ENCODE measurements at regions not wholly inside any gene's neighbourhood (a gene's known extent, or its start where the extent isn't known, plus 50 kb on each side); places are given as distances from the start of the nearest gene placed in this dataset.

DNA sequence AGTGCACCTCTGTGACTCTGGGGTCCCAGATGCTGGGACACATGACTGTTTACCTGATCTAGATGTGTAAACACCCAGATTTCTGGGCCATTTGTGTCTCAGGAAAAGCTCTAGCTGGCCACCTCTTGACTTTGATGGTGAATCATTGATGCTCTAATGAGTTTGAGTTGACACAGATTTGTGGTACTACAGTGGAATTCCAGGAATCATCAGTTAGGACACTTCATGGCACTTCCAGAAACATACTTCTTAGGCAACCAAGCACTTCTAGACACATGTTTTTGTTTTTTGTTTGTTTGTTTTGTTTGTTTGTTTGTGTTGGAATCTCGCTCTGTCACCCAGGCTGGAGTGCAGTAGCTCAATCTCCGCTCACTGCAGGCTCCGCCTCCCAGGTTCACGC is 302.2 kb upstream of the ZMIZ1 start:
- no peak for DNase-seq

DNA sequence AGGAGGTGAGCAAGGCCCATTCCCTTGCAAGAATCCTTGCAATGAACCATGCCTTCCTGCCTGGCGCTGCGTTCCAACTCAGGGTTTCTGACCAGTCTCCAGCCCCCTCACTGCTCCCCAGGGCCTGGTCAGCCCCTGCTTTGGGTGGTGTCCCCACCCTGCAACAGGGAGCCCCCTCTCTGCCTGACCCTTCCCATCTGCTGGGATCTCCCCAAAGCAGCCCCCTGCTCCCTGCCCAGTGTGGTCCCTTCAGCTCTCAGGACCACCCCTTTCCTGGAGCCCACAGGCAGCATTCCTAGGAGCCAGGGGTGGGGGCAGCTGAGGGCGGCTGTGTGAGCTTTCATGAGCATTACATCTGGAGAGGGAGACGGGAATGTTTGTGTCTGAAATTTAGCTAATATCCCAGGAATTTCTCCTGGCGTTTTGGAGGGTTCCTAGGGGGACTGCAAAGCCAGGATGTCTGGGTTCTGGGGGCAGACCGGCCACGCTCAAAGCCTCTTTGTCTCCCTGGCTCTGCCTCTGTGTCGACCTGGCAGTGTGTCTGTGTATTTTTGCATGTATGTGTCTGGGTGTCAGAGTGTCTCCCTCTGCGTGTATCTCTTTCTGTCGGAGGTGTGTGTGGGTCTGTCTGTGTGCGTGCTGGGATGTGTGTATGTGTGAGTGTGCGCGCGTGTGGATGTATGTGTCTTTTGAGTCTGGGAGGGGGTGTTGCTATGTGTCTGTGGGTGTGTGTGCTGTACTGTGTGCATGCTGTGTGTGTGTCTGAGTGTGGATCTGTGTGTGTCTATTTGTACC is 300.5 kb upstream of the ZMIZ1 start:
- DNase-seq = no peak

DNA sequence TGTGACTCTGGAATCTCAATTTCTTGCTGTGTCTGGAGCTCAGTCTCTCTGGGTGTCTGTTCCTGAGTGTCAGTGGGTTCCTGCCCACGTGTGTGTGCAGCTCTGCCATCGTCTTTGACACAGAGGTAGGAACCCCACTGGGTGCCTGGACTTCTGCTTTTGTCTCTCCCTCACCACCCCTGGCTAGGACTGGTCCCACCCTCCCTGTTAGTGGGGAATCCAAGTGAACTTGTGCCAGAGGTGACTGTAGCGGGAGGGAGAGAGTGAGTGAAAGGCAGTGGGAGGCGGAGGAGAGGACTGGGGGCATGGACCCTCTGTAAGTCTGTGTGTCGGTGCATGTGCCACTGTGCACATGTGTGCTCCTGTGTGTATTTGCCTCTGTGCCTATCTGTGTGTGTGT is 299.9 kb upstream of the ZMIZ1 start:
- DNase-seq = no peak

DNA sequence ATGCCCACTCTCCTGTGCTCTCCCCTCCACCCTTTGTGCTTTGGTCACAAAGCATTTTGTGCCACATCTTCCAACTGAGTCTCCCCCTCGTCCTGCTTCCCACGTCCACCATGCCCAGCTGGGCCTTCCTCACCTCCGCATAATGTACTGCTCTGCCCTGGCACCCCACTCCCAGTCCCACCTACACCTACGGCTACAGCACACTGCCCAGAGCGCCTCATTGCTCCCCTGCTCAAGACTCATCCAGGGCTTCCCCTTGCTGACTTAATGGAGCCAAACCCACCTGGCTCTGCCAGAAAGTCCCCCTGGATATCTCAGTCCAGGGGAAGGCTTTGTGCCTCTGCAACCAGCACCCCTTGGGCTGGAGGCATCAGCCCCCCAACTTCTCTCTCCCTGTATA is 299.2 kb upstream of the ZMIZ1 start:
- DNase-seq = no peak

DNA sequence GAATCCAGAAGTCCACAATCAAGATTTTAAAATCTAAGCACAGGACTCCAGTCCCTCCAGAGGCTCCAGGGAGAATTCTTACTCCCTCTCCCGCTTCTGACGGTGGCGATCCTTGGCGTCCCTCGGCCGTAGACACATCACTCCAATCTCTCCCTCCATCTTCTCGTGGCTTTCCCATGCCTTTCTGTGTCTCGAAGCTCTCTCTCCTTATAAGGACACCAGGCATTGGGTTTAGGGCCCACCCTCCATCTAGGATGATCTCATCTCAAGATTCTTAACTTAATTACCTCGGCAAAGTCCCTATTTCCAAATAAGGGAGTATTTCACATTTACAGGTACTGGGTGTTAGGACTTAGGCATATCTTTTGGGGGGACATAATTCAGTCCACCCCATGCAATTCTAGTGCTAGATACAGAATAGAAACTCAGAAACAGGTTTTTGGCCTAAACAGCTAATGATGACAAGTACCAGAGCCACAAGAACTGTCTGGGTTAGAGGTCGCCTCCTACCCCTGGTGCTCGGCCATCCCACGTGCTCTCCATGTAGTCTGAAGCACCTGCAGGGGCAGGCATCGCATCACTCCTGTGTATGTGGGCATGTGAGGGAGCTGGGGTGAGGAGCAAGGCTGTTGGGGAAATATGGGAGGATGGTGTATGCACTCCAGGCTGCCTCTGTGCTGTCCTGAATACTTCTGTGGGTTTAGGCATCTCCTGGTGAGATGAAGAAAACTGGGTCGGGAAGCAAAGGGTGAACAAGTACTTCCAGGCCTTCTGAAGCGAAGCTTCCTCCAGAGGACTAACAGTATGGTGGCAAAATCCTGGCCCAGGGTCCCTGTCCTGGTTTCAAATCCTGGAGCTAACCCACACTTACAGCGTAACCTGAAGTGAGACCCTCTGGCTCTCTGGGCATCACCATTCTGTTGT is 298.3 kb upstream of the ZMIZ1 start:
- DNase-seq = no peak

DNA sequence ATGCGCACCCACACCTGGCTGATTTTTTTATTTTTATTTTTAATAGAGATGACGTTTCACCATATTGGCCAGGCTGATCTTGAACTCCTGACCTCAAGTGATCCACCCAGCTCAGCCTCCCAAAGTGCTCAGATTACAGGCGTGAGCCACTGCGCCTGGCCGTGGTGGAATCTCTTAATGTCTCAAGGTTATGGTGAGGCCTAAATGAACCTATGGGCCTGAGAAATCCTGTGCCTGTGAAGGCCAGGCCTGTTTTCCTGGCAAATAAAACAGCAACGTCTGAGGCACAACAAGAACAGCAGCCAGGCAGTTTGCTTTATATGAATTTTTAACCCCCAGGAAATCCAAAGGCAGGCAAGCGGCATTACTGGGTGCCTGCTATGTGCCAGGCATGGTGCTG is 297.5 kb upstream of the ZMIZ1 start:
- DNase-seq = no peak

DNA sequence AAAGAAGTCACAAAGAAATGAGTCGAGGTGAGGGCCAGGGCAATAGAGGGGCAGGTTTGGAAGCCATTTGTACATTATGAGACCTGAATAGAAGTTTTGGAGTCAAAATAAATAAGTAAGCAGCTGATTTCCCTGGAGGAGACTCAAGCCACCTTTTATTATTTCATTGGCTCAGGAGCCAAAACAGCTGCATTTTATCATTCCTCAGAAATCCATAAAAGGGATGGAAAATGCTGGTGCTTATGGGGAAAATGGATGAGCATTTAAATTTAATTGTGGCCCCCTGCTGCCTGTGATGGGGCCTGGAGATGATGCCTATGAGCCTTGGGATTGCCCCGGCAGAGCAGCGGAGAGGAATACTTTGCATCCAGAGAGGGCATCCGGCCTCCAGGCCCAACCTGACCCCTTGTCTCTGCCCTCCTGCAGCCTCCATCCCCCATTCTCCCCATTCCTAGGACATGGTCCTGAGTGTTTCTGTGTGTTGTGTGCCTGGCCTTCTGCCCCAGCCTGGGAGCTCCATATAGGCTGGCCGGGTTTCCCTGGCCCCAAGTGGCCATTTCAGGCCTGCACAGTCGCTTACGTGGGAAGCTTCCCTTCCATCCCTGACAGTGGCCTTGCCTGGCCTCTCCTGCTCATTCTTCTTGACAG is 296.8 kb upstream of the ZMIZ1 start:
- DNase-seq = no peak

DNA sequence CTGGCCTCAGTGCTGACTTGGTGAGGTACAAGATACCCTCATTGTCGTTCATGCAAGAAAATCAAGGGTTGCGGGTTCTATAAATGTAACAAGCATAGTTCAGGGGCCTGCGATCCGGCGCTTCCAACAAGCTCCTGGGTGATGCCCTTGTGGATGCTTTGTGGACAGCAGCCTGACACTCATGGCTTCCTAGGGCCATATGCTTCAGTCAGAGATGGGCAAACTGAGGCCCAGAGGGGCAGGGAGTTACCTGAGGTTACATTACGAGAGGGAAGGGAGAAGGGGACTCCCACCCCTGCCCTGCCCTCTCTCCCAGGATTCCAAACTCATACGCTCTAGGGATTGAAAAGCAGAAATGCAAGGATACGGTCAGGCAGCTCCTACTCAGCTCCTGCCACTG is 296.3 kb upstream of the ZMIZ1 start:
- no peak for DNase-seq

DNA sequence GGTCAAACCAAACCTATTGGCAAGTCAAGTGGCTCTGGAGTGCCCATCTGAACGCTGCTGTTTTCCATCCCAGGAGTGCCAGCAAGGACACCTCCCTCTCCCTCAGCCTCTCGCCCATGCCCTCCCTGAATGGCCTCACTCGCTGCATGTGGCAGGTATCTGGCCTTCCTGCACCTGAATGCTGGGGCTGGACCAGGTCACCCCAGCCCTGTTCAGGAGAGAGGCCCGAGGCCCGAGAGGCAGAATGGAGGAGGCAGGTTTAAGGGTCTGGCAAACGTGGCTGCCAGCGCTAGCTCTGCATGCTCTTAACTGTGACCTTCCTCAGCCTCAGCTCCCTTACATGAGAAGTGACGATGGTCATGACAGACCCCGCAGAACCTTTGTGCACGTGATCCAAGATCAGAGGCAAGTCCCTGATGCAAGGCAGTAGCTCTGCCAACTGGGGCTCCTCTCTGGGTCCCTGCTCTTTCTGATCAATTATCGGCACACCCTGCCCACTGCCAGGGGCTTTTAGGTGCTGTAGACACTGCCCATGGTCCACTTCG is 295.7 kb upstream of the ZMIZ1 start:
- DNase-seq = no peak

DNA sequence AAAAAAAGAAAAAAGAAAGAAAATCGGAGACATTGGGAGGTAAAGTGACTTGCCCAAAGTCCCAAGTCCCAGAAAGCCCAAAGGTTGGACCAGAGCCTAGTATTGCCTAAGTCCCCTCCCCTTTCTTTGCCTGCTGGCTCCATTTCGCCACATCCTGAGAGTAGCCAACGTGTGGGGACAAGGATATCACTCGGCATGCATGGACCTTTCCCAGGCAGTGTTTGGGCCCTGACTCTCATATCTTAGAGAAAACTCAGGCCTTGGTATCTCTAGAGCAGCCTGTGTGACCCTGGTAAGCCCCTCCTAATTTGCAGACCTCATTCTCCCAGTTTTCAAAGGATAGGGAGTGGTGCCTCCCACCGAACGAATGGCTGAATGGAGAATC is 294.2 kb upstream of the ZMIZ1 start:
- no peak for DNase-seq

DNA sequence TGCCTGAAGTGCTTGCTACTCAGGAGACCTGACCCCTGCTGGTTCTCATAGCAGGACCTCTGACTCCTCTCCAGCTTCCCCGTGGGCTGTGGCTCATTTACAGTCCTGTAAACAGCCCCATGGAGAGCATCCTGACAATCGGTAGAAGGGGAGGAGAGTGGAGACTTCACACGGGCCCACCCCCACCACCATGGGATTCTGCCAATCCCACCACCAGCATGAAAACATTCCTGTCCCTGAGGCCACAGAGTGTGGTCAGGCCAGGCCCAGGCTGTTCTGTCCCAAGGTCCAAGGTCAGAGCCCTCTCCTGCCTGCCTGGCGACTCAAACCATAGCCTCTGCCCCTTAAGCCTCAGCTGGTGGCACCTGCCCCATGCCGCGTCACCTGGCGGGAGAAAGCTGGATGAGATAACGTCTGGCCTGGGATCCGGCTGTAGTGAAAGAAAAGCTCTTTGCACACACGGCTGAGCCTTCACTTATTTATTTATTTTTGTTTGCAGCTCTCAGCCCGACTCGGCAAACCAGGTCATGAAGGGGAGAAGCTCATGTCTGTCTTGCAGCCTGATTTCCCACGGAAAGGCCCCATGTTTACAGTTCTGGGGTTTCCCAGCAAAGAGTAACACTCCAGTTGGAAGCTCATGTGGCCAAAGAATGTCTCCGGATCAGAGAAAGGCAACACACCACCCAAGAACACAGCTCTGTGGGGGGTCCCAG is 293.6 kb upstream of the ZMIZ1 start:
- DNase-seq = no peak

DNA sequence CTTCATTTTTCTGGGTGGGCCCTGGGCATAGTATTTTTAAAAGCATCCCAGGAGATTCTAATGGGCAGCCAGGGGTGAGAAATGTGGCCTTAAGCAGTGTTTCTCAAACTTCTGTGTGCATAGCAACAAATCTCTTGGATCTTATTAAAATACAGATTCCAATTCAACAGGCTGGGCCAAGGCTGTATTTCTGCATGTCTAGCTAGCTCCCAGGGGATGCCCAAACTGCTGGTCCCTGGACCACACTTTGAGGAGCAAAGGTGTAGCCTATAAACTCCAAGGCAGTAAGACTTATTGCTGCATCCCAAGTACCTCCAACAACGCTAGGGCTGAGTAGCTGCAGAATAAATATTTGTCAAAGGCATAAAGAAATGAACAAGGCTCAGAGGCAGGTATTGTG is 292.9 kb upstream of the ZMIZ1 start:
- DNase-seq = no peak

DNA sequence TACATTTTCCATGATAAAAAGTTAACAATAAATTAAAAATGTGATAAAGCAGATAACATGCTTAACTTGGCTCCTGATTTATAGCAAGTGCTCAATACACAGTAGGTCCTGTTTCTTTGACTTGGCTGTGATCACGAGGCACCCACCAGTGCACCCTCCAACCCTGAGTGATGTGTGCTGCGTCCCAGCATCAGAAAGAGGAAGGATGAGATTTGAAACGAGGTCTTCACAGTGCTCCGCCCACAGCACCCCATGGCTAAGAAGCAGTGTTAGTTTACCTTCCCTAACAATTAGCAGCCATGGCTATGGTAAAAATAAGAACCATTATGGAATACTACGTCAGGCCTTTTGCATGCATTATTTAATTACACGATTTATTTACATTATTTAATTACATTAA is 292.0 kb upstream of the ZMIZ1 start:
- DNase-seq = no peak

DNA sequence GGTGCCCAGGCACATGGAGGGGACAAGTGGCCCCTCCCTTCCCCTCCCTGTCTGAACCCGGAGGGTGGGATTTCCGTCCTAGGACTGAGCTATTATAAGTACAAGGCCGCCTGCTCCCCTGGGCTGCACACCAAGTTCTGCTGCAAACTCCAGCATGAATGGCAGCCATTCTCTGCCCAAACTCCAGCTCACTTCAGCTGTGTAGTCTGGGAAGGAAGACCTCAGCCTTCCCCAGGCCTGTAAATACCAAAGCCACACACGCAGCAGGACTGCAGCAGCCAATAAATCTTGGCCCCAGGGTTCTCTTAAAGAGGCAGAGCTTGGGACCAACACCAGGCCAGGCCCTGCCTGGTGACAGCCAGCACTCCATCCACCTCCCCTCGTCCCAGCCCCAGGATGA is 291.3 kb upstream of the ZMIZ1 start:
- DNase-seq = no peak

DNA sequence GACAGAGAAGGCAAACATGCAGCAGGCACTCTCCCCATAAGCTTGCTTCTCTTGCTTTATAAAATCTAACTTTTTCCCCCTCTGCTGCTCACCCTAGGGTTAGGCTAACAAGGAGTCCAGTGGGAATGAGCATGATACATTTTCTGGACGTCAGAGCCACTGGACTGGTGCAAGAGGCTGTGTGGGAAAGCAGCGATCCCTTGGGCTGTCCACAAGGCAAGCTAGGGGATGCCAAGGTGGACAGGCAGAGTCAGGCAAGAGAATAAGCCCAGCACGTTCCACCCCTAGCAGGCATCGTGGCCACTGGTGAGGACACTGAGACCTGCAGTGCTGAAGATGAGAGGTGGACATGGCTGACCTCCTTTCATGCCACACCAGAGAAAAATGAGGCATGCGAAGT is 290.9 kb upstream of the ZMIZ1 start:
- DNase-seq = no peak

DNA sequence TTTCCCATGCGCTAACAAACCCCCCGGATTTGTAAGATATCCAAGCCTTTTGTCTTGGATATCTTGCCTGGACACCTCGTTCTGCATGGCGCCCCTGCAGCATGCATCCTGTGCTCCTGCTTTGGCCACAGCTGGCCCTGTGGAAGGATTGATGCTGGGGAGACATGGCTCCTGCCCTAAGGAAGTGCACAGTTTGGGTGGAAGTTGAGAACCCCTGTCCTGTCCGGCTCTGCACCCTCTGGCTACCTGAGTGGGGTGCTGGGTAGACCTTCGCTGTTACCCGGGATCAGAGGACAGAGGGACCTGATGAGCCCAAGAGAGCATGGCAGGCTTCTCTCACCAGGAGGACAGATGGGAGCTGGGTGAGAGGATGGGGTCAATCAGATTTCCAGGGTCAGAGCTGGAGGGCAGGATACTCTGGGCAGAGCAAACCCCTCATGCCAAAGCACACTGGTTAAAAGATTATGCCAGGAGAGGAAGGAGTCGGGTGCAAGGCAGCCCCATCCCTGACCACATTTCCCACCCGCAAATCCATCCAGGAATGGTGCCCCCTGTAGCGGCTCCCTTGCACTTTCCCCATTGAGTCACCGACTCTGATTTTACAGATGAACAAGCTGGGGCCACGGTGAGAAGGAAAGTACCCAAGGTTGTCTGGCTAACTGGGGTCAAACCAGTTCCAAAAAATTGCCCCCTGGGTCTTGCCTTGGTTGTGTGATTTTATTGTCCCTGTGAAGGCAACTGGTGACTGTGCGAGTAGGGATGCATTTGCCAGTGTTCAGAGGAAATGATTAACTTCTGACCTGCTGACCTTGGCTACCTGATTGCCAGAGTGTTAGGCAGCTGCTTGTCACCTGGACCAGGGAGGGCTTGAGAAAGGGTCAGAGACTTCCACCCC is 290.1 kb upstream of the ZMIZ1 start:
- no peak for DNase-seq

DNA sequence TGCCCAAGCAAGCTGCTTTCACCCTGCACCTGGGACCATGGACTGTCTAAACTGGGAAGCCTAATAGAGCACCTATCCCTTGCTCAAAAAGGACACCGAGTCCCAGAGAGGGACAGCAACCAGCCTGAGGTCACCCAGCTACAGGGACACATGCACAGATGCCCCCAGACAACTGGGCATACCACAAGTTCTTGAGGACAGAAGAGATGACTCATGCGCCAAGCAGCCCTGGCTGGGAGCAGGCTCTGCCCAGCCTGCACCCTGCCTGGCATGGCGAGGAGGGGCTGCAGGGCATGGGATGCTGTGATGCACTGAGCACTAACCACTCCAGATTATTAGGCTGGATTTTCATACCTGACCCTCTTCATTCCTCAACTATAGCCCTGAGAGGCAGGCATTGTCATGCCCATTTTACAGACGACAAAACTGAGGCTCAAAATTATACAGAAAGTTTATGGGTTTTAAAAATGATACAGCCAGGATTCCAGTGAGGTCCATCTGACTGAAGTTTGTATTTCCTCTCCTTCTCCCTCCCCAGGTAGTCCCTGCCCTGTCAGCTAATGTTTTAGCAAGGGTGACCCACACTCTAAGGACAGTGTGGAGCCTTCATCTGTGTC is 289.3 kb upstream of the ZMIZ1 start:
- no peak for DNase-seq

DNA sequence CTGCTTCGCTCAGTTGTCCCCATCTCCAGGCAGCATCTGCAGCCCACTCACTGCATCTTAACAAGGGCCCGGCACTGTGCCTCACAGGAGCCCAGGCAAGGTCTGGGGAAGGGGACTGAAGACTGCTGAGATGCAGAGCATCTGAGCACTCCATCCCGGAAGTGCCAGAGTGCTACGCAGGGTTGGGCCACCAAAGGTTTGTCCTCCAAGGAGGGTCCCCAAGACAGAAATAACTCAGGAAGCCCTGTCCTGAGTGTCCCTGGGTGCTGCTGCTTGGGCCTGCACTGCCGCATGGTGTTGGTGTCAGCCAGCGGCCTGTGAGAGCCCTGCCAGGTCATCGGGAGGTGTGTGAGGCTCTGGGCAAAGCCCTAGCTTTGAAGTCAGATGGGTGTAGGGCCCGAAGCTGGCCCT is 288.2 kb upstream of the ZMIZ1 start:
- DNase-seq = no peak

DNA sequence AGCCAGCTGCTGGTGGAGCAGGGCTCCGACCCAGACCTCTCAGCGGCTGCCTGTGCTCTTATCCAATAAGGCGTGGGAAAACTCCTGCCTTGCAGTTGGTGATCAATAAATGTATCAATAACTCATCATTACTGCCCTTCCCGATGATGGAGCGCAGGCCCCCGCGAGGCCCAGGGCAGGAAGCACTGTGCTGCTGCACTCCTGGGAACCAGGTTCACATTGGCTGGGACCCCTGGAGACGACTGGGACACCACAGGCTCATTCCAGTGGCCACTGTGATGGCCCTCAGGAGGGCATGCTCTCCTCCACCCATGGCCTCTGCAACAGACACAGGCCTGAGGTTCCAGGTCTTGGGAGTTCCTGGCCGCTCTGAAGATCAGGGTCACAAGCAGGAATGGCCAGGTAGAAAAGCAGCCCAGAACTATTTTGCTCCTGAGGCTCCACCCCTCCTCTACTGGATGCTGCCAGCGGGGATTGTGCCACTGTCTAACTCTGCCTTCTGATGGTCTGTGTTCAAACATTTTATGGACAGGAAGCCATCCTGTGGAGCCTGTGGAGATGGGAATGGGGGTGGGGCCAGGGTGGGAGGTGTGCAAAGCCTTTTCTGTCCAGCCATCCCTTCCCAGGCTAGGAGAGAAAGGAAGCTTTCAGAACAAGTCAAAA is 287.4 kb upstream of the ZMIZ1 start:
- no peak for DNase-seq

DNA sequence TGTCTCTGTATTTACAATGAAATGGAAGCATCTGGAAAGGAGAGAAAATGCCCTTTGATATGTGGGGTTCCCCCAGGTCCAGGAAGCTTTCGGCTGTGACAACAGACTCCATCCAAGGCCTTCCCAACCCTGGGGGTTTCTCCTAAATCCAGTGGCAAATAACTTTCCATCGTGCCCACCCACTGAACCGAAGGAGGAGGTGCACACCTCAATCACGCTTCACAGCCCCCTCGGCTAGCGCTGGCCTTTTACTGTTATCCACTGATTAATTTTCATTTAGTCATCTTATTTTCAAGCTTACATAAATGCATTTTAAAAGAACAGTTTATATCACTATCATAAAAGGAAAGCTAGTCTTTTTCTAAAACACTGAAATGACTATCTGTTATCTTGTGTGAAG is 286.8 kb upstream of the ZMIZ1 start:
- DNase-seq = no peak

DNA sequence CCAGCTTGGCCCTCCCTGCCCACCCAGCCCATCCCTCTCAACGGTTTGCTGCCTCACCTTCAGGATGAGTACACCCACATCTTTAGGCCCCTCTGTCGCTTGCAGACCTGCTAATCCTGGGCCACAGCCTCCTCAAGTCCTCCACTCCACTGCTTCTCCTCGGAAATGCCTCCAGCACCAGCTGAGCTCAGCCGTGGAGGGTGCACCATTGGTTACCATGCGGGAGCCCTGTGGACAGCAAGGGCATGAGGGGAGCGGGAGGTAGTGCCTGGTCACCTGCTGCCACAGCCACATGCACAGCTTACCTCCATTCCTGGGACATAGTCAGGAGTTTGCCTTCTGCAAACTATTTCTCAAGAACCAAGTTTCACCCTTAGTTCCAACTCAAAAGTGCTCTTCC is 286.3 kb upstream of the ZMIZ1 start:
- DNase-seq = no peak
